Hepatocyte (in vitro differentiated cells): ENCODE measurements at regions not wholly inside any gene's neighbourhood (a gene's known extent, or its start where the extent isn't known, plus 50 kb on each side); places are given as distances from the start of the nearest gene placed in this dataset.

ENCODE experiments used
- DNase-seq: peaks from one replicate; pipeline ENCODE4 v3.0.0-alpha.2; 2016; ENCODE audit warnings: low spot score
- H2AFZ ChIP-seq: fragments of 200-600 bp; sonication (generic); 2 replicates; pipeline ENCODE4 v1.6.0; 2016; ENCODE audit warnings: antibody characterized with exemption, mild to moderate bottlenecking
- H3K27ac ChIP-seq: fragments of 200-600 bp; sonication (generic); 2 replicates; pipeline ENCODE4 v1.5.1; 2016; ENCODE audit warnings: mild to moderate bottlenecking
- H3K27me3 ChIP-seq: fragments of 200-600 bp; sonication (generic); 2 replicates; pipeline ENCODE4 v1.6.1; 2016
- H3K36me3 ChIP-seq: fragments of 200-600 bp; sonication (generic); replicated peaks from 2 replicates; pipeline ENCODE4 v1.5.1; 2016; ENCODE audit warnings: low read depth; ENCODE audit not compliant: insufficient read depth
- H3K4me1 ChIP-seq: fragments of 200-600 bp; sonication (generic); 2 replicates; pipeline ENCODE4 v1.5.1; 2016; ENCODE audit warnings: mild to moderate bottlenecking, moderate library complexity; ENCODE audit not compliant: insufficient read depth
- H3K4me2 ChIP-seq: fragments of 200-600 bp; sonication (generic); 2 replicates; pipeline ENCODE4 v1.6.0; 2016
- H3K4me3 ChIP-seq: fragments of 200-600 bp; sonication (generic); 2 replicates; pipeline ENCODE4 v1.5.1; 2016; ENCODE audit warnings: mild to moderate bottlenecking
- H3K79me2 ChIP-seq: fragments of 200-600 bp; sonication (generic); 2 replicates; pipeline ENCODE4 v1.6.0; 2017; ENCODE audit warnings: mild to moderate bottlenecking
- H3K9me2 ChIP-seq: fragments of 200-600 bp; sonication (generic); replicated peaks from 2 replicates; pipeline ENCODE4 v1.6.0; 2017; ENCODE audit warnings: mild to moderate bottlenecking; ENCODE audit not compliant: insufficient read depth
- H3K9me3 ChIP-seq: fragments of 200-600 bp; sonication (generic); 2 replicates; pipeline ENCODE4 v1.5.1; 2016; ENCODE audit warnings: low read depth, mild to moderate bottlenecking
- H4K20me1 ChIP-seq: fragments of 200-600 bp; sonication (generic); 2 replicates; pipeline ENCODE4 v1.6.0; 2016; ENCODE audit warnings: mild to moderate bottlenecking; ENCODE audit not compliant: insufficient read depth, poor library complexity, severe bottlenecking
- EZH2 ChIP-seq: fragments of 200-600 bp; sonication (generic); IDR thresholded peaks from 2 replicates; pipeline ENCODE4 v1.6.1; 2016; ENCODE audit warnings: antibody characterized with exemption, mild to moderate bottlenecking, borderline replicate concordance
- EZH2phosphoT487 ChIP-seq: fragments of 200-600 bp; sonication (generic); IDR thresholded peaks from one replicate; pipeline ENCODE4 v1.6.1; 2018; ENCODE audit warnings: antibody characterized with exemption, mild to moderate bottlenecking, low read depth, moderate library complexity; ENCODE audit not compliant: unreplicated experiment, severe bottlenecking
- WGBS: methylation state at CpG from one replicate; pipeline ENCODE4 v1.1.6; 2016; ENCODE audit warnings: low lambda C conversion rate; ENCODE audit errors: missing lambda C conversion rate; 5-methylcytosine and 5-hydroxymethylcytosine counted together
- TF ChIP-seq, protein P1 (sequence below): fragments of 200-600 bp; sonication (generic); IDR thresholded peaks from 2 replicates; pipeline ENCODE4 v1.5.1; 2016; ENCODE audit warnings: antibody characterized with exemption, mild to moderate bottlenecking; ENCODE audit not compliant: poor library complexity

GRCh38 chr2:122209377-122209776 is 453.9 kb downstream of the TSN start:
- 95% methylated on average over 2 of the region's 2 CpGs for WGBS
- H3K36me3 ChIP-seq, result no peaks in the 10 kb centered on the region
- no peaks in the 10 kb centered on the region for H3K9me2 ChIP-seq

GRCh38 chr2:122210065-122210464 is 454.6 kb downstream of the TSN start:
- WGBS, result 93% methylated on average over 4 of the region's 4 CpGs
- DNase-seq, result no peak
- Histone ChIP-seq H3K79me2 (no peaks in the 10 kb centered on the region), H2AFZ (no peak overlapping the region), H3K36me3 (no peaks in the 10 kb centered on the region), H3K9me3 (no peaks in the 10 kb centered on the region), H3K4me1 (no peaks in the 10 kb centered on the region), H4K20me1 (no peaks in the 10 kb centered on the region), H3K4me2 (no peak overlapping the region), H3K27me3 (no peaks in the 10 kb centered on the region), H3K9me2 (no peaks in the 10 kb centered on the region), H3K27ac (no peak overlapping the region), H3K4me3 (no peak overlapping the region)
- TF ChIP-seq EZH2phosphoT487 (no peak), EZH2 (no peak)
- TF ChIP-seq, protein P1, sequence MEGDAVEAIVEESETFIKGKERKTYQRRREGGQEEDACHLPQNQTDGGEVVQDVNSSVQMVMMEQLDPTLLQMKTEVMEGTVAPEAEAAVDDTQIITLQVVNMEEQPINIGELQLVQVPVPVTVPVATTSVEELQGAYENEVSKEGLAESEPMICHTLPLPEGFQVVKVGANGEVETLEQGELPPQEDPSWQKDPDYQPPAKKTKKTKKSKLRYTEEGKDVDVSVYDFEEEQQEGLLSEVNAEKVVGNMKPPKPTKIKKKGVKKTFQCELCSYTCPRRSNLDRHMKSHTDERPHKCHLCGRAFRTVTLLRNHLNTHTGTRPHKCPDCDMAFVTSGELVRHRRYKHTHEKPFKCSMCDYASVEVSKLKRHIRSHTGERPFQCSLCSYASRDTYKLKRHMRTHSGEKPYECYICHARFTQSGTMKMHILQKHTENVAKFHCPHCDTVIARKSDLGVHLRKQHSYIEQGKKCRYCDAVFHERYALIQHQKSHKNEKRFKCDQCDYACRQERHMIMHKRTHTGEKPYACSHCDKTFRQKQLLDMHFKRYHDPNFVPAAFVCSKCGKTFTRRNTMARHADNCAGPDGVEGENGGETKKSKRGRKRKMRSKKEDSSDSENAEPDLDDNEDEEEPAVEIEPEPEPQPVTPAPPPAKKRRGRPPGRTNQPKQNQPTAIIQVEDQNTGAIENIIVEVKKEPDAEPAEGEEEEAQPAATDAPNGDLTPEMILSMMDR, result no peak

More at GRCh38 chr2:122209377-122209776, 453.9 kb downstream of the TSN start:
- H3K4me3 ChIP-seq, result no peak overlapping the region
- H3K4me2 ChIP-seq, result no peak overlapping the region
- no peak overlapping the region for H3K27ac ChIP-seq
- no peaks in the 10 kb centered on the region for H3K79me2 ChIP-seq
- TF ChIP-seq EZH2phosphoT487 (no peak), EZH2 (no peak)
- DNase-seq, result no peak
- no peaks in the 10 kb centered on the region for H3K9me3 ChIP-seq
- H3K27me3 ChIP-seq, result no peaks in the 10 kb centered on the region
- no peak overlapping the region for H2AFZ ChIP-seq
- no peaks in the 10 kb centered on the region for H3K4me1 ChIP-seq
- no peaks in the 10 kb centered on the region for H4K20me1 ChIP-seq

DNA sequence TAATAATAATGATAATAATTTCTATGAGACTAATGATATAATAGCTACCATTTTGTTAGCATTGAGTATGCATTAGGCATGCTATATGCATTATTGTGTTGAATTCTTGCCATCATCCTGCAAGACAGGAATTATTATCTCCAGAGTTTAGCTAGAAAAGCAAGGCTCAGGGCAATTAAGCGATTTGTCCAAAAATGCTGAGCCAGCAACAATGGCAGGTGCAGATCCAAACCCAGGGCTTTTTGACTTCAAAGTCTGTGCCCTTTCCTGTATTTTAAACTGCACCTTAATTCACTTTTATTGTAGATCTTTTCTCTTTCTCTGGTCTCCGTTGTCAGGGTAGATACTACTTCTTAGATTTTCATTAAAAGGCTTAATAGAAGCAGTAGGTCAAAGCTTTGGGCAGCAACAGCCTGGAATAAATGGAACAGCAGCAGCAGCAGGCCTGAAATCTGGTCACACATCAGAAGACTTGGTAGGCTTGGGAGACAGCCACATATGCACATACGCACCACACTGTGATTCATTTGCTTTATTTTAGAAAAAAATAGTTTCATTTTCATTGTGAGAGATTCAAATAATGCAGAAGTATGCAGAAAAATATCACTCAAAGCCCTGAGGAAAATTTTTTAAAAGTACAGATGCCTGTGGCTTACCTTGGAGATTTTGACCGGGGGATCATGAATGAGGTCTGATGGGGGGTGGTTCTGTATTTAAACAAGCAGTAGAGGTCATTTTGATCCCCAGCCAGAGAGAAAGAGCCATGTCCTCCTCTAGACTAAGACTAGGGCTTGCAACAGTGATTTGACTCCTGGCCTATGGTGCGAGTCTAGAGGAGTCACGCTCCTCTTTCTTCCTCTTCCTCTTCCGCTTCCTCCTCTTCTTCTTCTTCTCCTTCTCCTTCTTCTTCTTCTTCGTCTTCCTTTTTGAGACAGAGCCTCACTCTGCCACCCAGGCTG is 455.7 kb downstream of the TSN start:
- Histone ChIP-seq H3K79me2 (no peaks in the 10 kb centered on the region), H3K27me3 (no peaks in the 10 kb centered on the region), H3K9me3 (no peaks in the 10 kb centered on the region), H3K4me1 (no peaks in the 10 kb centered on the region), H3K9me2 (no peaks in the 10 kb centered on the region), H3K36me3 (no peaks in the 10 kb centered on the region), H2AFZ (no peak overlapping the region), H3K27ac (no peak overlapping the region), H3K4me2 (no peak overlapping the region), H4K20me1 (no peaks in the 10 kb centered on the region), H3K4me3 (no peak overlapping the region)
- TF ChIP-seq EZH2phosphoT487 (no peak), EZH2 (no peak)
- TF ChIP-seq, protein P1, result no peak
- 96% methylated on average over 8 of the region's 8 CpGs for WGBS
- no peak for DNase-seq

- Histone ChIP-seq H3K9me3 (no peaks in the 10 kb centered on the region), H3K27me3 (no peaks in the 10 kb centered on the region), H3K27ac (no peak overlapping the region), H4K20me1 (no peaks in the 10 kb centered on the region), H3K4me2 (no peak overlapping the region), H3K4me1 (no peaks in the 10 kb centered on the region), H3K36me3 (no peaks in the 10 kb centered on the region), H2AFZ (no peak overlapping the region), H3K9me2 (no peaks in the 10 kb centered on the region), H3K4me3 (no peak overlapping the region), H3K79me2 (no peaks in the 10 kb centered on the region)
- 91% methylated on average over 4 of the region's 4 CpGs for WGBS
- TF ChIP-seq, protein P1, result no peak
- no peak for TF ChIP-seq EZH2phosphoT487
- no peak for TF ChIP-seq EZH2
- DNase-seq, result no peak
These were observed 457.9 kb downstream of the TSN start for GRCh38 chr2:122213312-122213711.
